NCI-H1092 treated with DMSO at 0.1 percent for 48 hours (cell line): ENCODE measurements at regions not wholly inside any gene's neighbourhood (a gene's known extent, or its start where the extent isn't known, plus 50 kb on each side); places are given as distances from the start of the nearest gene placed in this dataset.

Experiments used
- DNase-seq: peaks from one replicate; lab custom pipeline; 2025; lab: John Stamatoyannopoulos, UW

GRCh38 chr18:74023220-74023619, 124.4 kb downstream of the FBXO15 start:
- DNase-seq, result no peak

- no peak for DNase-seq
Measured at GRCh38 chr18:74019864-74020263, 127.8 kb downstream of the FBXO15 start.

DNA sequence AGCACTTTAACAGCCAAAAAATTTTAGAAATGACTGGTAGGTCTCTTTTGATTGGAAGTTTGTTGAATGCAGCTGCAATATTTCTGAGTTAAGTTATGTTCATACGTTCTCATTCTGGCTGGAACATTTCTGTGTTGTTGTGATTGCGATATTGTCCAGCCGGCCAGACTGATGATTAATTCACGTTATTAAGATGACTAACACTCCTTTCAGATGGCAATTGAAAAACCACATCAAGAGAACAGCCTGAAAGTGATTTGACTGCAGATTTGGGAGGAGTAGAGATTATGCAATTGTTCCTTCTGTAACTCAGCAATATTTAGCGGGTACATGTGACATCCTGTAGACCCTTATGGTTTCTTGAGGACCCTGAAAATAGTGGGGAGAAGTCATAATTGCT, 133.7 kb downstream of the FBXO15 start:
- no peak for DNase-seq

- no peak for DNase-seq
Measured at GRCh38 chr18:74012954-74013630, 134.5 kb downstream of the FBXO15 start.

GRCh38 chr18:74006143-74006542, 141.5 kb downstream of the FBXO15 start:
- no peak for DNase-seq

- no peak for DNase-seq
Measured at GRCh38 chr18:74005320-74006109, 142.1 kb downstream of the FBXO15 start.

- no peak for DNase-seq
Measured at GRCh38 chr18:73992242-73993022, 155.2 kb downstream of the FBXO15 start.

- no peak for DNase-seq
Measured at GRCh38 chr18:73991570-73991969, 156.1 kb downstream of the FBXO15 start.

DNA sequence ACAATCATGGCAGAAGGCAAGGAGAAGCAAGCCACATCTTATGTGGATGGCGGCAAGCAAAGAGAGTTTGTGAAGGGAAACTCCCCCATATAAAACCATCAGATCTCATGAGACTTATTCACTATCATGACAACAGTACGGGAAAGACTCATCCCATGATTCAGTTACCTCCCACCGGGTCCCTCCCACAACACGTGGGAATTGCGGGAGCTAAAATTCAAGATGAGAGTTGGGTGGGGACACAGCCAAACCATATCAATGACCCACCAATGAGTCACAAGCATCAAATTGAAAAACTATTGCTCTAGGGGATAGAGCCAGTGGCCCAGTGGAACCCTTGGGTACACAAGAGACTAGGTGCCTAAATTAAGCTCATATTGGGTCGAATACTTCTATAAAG, 157.4 kb downstream of the FBXO15 start:
- no peak for DNase-seq

- DNase-seq, result no peak
Measured at GRCh38 chr18:73987247-73987980, 160.2 kb downstream of the FBXO15 start.

DNA sequence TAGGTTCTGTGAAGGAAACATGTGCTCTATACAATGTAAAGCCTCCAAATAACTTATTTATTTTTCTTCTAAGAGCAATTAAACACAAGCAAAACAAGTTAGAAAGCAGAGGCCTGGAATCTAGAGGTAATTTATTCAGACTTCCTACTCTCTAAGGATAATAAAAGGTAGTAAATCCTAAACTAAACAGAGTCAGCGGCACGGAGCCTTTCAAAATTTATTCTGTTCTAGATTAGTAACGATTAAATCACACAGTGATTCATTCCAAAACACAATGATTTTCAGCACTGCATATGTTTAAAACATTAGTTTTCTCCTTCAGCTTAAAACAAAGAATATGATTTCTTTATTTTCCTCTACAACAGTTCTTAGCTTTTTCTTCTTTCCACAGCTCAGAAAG, 160.9 kb downstream of the FBXO15 start:
- DNase-seq, result no peak

GRCh38 chr18:73985855-73986625, 161.6 kb downstream of the FBXO15 start:
- no peak for DNase-seq

- DNase-seq, result no peak
Measured at GRCh38 chr18:73983970-73984369, 163.7 kb downstream of the FBXO15 start.

DNA sequence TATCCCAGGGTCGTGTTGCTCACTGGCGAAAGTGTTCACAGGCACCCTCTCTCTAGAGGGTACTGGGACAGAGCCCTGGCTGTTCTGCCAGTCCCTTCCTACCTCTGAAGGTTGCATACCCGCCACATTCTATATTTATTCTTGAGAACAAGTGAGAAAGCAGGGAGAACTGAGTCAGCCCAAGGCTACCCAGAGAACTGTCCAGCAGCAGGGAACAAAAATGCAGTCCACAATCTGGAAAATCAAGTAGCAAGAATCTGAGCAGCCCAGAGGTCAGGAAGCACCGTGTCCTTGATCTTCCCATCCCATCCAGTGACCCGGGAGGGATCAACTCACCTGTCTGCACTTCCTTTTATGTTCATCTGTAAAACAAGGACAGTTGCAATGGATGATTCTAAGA, 164.1 kb downstream of the FBXO15 start:
- DNase-seq, result no peak

DNA sequence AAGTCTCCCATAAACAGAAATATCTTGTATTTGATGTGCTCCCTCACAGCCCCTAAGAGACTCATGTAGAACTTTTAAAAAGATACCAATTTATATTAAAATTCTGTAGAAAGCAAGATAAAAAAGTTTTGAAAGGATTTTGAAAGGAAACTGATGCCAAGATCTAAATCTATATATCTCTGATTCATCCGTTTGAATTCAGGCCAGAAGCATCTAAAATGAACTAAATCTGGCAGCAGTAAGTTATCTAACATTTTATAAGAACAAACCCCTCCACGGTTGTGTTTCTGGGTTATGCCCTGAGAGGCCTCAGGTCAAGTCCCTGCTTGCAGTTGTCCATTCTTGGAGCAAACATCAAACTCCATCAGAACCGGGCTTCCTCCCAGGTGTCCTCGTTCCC, 165.8 kb downstream of the FBXO15 start:
- DNase-seq, result no peak

GRCh38 chr18:73980289-73980979, 167.2 kb downstream of the FBXO15 start:
- peak; percentile 2 for DNase-seq

DNA sequence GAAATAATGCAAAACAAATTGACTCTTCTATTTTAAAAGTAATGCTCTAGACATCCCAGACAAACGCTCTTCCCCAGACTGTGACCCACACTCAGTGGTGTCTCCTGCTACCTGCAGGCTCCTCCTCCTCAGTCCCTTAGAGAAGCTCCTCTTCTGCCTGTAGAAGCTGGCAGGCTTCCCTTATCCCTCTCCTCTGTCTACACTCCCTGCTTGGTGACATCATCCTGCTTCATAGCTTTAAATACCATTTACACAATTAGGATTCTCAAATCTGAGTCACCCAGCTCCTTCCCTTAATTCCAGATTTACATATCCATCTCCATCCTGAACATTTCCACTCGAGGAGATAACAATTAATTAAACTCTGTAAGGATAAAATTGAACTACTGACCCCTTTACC, 167.9 kb downstream of the FBXO15 start:
- DNase-seq, result no peak

DNA sequence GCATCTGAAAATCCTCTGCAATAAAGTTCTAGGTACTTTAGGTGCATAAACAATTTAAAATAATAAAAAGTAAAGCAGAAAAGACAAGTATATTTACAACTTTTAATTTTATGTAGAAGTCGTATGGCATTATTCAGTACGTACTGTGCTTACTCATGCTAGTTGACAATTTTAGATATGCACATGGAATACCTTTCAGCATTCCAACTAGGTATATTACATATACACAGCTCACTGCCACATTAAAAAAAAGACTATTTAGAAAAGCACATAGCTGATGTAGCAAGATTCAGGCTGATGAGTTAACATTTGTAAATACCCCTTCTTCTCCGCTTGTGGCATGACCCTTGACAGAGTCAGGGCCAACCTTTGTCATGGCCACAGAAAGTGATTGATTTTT, 171.2 kb downstream of the FBXO15 start:
- DNase-seq, result no peak

DNA sequence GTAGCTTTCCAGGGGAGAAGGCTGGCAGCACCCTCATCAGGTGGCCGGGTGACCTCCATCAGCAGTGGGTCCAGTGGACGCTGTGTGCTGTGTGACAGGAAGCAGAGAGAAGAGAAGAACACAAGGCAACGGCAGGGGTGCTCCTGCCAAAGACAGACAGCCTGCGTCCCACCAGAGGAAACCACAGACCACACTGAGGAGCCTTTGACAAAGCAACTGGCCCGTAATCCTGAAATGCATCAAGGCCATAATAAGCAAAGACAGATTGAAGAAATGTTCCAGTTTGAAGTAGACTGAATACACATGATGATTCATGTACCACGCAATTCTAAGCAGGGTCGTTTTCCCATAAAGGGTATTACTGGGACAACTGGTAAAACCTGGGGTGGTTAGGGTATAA, 172.4 kb downstream of the FBXO15 start:
- no peak for DNase-seq

GRCh38 chr18:73973972-73974371, 173.7 kb downstream of the FBXO15 start:
- no peak for DNase-seq

- DNase-seq, result no peak
Measured at GRCh38 chr18:73966954-73967353, 180.7 kb downstream of the FBXO15 start.
